CD4-positive, alpha-beta T cell treated with Interferon alpha-2 for 1 hour (primary cell): ENCODE measurements at regions not wholly inside any gene's neighbourhood (a gene's known extent, or its start where the extent isn't known, plus 50 kb on each side); places are given as distances from the start of the nearest gene placed in this dataset.

ENCODE experiments used
- DNase-seq, 2 donors: peaks; one replicate each; pipeline ENCODE4 v3.0.0-alpha.2; 2020 to 2022

DNA sequence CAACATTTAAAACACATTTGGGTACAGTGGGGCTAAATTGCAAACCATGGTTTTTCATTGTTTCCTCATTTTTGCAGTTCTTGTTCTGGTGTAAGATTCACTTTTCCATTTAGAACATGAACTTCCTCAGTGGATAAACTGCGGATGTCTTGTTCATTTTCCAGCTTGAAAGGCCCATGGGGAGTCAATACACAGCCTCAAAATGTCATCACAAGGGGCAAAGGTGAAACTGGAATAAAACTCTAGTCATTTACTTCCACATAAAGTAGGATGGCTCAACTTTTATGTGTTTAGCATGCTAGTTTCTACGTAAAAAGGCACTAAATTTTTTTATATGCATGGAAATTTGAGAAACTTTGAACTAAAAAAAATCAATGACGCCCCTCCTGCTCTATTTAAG is 718.8 kb downstream of the TLR4 start:
- DNase-seq, result no peak

DNA sequence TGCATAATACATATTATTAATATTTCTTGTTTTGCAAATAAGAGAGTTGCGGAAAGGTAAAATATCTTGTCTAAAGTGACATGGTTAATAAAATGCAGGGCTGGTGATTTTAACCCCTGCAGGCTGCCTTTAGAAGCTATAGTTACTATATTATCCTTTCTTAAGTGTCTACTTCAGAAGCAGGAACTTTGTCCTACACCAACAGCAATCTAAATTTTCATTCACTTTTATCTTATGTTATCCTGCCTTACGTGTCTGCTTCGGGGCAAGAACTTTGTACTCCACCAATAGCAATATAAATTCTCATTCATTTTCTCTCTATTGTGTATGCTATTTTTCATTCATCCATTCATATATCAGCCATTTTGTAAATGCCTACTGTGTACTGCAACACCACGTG is 719.5 kb downstream of the TLR4 start:
- DNase-seq, result no peak

DNA sequence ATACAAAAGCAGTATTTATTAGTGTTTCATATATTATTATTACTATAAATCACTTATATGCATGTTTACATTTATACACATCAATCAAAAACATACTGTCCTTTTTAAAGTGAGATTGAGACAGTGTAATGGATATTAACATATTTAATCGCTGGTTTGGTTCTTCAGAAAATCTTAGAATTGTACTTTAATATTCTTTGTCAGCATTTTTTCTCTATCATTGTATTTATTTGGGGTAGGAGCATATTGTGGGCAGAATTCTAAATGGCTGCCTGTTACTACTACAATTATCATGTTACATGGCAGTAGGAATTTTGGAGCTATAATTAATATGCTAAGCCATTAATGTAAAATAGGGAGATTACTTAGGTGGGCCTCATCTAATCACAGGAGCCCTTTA is 722.6 kb downstream of the TLR4 start:
- DNase-seq, result no peak

DNA sequence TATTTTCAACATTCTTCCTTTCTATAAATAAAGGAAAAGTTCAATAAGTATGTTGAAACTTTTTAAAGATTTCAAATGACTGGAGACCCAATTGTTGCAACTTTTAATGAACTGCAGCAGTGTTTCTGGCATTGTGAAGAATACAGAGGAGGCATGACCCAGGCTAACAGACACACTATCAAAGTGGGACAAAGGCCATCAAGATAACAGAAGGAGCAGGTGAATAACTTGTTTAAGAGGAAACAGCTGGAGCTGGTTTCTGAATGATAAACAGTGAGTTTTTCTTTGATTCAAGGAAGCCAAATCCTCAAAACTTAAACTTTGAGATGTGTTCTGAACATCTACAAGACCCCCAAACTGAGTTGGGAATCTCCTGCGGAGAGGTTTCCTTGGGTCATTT is 734.6 kb downstream of the TLR4 start:
- DNase-seq, result no peak

DNA sequence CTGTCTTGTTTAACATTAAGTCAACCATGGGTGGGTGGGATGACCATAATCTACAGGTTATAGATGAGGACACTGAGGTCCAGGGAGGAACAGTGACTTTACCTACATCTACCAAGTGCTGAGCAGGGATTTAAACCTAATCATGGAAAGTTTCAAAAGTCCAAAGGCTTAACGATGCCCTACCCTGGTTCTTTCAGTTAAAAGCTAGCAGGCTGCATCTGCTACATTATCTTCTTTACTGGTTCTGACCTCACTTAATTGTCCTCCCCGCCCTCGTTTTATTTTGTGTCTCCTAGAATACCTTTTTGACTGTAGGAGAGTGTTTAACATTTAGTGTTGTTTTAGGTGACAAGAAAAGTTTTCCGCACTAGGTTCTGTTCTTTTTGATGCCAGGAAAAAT is 735.2 kb downstream of the TLR4 start:
- no peak for DNase-seq

DNA sequence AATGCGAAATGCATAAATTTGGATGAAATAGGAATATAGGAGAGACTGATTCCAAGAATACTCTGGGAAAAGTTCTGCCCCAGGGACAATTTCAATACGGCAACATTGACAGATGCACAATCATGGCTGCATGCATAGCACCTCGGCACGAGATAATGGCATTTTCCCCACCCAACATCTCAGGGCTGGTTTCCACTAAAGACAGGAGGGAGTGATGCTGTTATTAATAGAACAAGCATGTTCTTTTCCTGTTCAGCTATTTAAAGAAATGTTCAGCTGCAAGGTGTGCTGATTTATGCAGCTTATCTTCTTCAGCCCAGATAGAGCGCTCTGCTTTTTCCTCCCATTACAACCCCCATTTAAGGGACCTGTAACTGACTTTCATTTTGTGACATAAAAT is 740.2 kb downstream of the TLR4 start:
- DNase-seq, result no peak

DNA sequence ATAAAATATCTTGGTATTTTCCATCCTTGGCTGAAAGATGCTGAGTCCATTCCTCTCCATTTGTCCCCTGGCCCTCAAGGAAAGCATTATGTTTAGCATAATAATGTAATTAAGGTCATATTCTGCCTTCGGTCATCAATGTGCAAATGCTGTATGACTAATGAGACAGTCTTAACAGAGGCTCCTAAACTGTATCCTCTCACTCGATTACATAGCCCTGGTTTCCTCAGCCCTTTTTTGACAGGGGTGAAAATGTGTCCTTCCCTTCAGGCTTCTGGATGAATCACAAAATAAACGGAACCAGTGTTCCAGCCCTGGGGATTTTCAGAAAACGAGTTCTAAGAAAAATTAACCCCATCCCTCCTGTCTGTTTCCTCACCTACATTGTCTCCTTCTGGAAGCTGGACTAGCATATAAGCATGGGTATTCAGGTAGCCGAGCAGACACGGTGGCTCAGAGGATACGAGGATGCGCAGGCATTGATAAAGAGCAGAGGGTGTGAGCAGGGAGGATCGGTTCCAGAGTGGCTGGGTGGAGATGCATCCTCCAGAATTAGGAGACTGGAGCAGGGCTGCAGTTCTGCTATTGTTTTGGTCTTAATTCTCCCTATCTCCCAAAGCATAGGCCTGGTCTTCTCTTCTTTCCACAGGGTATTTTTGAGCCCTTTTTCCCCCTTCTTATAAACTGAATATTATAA is 742.9 kb downstream of the TLR4 start:
- no peak for DNase-seq

DNA sequence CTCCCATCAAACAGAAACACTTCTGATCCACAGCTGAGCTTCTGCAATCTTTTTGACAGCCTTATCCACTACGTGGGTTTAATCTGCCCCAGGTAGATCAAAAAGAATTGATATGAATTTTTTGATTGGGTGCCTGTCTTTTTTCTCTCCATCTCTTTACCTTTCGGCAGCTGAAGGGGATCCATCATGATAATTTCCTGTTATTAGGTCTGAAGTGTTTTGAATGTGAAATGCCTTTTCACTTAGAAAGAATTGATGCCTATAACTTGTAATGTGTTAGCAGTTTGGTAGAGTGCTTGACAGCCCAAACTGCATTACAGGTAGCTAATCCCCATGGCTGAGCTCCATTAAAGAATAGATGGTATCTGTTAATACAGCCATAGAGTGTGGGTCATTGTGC is 745.4 kb downstream of the TLR4 start:
- DNase-seq, result no peak

DNA sequence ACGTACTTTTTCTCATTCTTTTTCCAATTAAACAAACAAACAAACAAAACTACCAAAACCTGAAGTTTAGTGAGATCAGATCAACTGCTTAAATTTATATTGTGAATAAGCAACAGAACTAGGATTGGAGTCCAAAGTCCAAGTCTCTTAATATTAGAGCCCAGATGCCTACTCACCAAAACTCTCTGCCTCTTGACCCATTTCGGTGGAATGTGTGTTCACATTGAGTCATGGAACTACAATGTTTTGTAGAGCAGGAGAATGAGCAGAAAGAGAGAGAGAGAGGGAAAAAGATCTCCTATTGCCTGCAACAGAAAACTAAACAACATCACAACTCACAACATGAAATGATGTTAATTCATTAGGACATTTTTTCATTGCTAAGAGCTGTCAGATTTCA is 751.1 kb downstream of the TLR4 start:
- DNase-seq, result no peak

DNA sequence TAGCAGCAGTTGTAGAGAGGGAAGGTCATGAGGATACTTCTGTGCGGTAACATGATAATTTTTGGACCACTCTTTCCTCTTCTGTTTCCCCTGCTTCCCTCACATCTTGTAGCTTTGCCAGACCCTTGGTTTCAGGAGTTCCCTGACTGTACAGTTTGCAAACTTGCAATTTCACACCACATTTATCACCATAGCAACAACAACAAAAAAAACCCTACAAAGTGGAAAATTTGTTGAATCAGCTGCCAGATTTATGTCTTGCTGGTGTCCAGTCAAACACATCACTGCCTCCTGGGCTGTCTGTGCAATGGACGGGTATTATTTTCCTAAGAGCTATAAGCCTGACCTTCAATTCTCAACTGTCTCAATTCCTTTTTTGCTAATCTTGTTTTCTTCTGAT is 751.6 kb downstream of the TLR4 start:
- DNase-seq, result no peak

DNA sequence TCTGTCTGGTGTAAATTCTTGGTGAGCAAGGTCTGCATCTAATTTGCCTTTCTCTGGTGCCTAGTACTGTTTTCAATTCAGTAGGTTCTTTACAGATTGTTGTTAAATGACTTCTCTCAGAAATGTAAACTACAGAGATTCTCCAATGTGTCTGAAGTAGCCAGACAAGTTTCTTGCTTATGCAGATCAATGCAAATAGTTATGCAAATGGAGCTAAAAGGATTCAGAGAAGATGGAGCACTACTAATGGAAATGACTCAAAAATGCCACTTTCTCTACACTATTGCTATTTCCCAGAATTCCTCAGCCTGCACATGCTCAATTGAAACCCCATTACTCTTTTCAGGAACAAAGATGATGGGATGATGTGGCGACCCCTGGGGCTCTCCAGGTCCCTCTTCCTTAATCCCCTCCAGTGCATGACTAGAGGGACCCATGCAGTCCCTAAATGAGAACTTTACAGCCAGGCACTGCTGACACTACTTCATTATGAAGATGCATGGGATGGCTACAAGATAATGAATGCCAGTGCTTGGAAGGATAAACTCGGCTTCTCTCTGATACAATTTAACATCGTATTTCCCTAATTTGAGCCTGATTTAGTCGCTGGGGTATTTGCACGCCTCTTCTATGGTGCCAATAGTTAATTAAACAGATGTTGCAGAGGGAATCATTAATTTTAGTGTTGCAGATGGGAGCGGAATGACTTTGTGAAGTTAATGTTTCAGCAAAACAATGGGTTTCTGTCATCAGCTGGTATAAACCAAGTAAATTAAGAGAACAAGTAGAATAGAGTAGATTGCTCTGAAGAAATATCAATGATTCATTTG is 753.2 kb downstream of the TLR4 start:
- no peak for DNase-seq

DNA sequence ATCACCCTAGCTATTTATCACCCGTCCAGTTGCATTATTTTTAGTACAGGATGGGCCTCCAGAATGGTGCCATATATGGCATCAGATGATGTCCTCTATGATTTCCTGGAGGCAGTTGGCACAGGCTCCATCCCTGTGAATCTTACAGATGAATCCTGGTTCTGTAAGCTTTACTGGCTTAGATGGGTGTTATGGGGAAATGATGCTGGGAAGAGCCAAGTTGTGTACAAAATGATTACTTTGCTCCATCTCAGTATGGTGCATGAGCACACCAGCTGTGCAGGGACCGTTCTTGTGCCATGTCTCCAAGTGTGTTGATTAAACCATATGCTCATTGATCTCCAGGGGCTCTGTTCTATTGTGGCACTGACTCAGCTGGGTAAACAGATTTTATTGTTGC is 755.7 kb downstream of the TLR4 start:
- no peak for DNase-seq

DNA sequence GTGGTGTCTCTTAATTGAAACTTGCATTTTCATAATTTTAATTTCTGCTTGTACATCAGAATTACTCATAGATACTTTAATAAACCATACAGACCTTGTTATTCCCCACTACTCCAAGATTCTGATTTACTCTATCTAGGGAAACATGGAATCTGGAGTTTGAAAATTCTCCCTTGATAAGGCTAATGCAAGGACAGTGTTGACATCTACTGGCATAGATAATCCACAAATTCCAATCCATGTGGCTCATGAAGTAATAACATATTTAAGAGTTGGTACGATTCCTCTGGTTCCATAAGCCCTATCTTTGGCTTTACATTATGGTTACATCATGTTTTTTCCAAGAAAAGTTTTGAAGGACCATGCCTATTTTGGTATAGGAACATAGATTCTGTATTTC is 759.2 kb downstream of the TLR4 start:
- DNase-seq, result no peak

DNA sequence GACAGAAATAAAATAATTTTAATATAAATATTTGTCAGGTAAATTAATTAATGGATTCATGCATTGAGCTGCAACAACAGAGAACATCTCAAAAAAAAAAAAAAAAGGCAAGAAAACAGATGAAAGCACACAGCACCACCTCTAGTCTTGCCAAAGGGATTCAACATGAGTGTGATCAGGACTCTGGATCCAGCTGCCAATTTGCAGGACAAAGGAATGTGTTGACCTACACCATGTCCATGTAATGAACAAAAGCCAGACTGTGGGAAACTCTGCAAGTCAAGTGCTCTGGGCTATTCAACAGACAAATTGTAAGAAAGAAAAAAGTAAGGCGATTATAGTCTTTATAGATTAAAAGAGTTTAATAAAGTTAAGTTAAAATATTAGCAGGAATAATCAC is 769.3 kb downstream of the TLR4 start:
- DNase-seq, result no peak

DNA sequence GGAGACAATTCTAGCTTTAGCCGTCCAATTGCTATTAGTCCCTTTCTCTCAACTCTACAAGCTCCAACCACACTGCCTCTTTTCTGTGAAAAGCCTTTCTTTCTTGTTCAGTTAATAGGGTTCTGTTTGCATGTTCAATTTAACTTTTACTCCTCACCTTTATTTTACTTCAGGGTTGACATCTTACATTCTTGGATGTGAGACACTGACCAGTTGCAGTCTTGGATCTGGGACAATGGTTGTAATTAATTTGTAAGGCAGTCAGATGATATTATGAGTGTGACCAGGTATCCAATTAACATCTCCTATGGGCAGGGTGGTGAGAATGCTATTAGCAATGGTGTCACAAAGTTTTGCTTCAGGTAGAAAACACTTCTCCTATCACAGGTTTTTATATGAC is 774.5 kb downstream of the TLR4 start:
- no peak for DNase-seq

DNA sequence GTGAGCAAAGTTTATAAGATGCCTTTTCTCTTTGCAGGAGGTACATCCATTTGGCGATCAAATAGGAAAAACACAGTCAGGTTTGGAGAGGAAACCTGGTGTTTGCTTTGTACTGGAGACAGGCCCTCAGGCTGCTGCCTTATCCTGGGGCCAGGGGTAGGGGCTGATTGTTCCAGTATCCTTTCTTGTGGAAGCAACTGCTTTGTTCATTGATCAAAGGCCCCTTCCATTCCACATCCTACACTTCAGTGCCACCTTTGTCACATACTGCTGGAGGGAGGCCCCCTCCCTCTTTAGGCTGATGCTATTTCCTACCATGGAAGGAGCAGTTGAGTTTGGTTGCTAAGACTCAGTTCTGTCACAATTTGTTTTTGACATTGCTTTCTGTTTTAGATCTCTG is 778.1 kb downstream of the TLR4 start:
- DNase-seq, result no peak

DNA sequence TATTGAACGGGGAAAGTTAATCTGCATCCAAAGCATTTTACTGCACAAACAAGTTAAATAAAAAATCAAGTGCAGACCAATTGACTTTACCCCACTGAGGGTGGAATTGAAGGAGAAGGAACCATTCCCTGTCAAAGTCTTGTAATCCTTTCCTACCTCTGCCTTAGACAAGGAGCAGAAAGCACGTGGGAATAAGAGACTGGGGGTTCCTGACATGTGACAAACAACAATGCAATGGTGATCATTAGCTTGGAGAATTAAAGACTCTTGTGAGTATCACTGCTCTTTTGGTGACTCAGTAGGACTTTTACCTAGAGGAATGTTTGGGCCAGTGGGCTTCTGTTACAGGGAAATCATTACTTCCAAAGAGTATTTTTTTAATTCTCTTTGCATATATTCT is 779.5 kb downstream of the TLR4 start:
- no peak for DNase-seq

DNA sequence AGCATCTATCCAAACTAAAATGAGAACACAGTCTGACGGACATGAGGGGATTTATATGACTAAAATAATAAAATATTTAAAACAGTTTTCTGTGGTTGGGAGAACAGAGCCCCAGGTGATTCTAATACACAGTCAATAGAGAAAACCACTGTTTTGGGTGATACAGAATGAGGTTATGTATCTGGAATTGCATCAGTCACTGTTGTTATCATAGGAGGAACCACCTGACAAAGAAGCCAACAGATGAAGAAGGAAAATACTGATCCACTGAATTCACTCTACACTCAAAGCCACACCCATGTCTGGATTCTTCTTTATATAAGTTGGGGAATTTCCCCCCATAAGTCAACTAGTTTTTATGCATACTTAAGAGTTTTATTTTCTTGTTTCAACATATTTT is 799.0 kb downstream of the TLR4 start:
- DNase-seq, result no peak

DNA sequence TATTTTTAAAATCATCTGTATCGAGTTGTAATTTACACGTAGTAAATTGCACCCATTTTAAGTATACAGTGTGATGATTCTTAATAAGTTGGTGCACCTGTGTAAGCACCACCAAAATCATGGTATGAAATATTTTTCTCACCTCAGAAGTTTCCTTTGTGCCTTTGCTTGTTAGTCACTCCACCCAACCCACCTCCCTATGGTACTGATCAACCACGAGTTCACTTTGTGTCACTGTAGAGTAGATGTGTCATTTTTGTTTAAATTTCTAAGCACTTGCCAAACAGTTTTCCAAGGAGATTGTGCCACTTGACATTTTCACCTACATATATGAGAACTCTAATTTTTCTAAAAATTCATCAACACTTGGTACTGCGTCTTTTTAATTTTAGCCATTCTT is 806.5 kb downstream of the TLR4 start:
- DNase-seq, result no peak

DNA sequence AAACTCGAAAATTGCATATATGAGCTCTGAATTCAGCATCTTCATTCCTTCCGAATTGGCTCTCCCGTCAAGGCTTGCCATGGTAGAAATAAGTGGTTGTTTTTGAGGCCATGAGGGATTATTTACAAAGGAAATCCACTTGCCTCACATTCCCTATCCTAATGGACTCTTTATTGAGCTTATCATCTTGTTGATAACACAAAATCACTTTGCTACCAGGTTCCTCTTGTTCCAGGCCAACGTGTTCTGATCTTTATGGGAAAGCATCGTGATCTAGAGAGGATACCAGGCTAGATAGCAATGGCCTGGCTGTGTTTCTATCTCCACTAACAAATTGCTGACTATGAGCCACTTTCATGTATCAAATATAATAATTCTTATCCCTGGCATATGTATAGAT is 811.7 kb downstream of the TLR4 start:
- no peak for DNase-seq

DNA sequence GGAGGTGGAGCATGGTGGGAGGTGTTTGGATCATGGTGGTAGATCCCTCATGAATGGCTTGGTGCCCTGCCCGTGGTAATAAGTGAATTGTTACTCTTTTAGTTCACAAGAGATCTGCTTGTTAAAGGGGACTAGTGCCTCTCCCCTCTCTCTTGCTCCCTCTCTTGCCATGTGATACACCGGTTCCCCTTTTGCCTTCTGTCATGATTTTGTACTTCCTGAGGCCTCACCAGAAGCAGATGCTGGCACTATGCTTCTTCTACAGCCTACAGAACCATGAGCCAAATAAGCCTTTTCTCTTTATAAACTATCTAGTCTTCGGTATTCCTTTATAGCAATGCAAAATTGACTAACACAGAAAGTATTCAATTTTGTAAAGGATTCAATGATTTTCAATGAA is 817.1 kb downstream of the TLR4 start:
- DNase-seq, result no peak

DNA sequence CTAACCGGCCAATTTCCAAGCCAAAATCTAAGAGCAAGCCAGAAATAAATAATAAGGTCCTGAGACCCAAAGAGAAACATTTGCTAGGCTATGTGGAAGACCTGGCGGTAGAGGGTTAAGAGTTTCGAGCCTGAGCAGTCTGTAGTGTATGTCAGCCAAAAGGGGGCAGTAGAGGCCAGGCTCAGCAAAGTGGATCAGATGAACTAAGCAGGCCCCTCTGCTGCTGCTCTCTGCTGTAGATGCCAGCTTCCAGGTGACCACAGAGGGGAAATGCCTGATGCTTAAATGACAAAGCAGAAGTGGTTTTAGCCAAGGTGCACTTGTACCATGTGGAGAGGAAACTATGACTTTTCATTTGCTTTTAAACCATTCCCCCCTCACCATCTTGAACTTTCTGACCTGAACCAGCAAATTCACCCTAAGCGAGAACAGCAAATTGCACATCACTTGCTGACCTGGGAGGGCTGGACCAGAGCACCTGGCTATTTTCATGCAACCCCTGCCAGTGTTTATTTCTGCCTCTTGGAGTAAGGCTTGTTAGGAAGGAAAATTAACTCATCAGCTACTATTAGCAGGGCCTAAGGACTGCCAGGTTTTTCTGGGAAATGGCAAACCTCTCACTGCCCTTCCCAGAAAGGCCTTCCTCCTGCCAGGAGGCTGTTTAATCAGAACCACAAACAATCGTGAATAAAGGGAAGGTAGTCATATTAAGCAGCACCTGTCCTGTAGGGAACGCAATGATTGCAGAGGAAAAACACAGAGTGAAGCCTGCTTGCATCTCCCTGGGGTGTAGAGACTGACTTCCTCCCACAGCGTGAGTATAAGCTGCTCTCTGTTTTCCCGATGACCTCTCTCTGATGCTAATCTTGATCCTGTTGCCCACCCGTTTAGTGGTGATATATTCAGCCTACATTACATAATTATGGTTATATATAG is 818.2 kb downstream of the TLR4 start:
- DNase-seq, result no peak

DNA sequence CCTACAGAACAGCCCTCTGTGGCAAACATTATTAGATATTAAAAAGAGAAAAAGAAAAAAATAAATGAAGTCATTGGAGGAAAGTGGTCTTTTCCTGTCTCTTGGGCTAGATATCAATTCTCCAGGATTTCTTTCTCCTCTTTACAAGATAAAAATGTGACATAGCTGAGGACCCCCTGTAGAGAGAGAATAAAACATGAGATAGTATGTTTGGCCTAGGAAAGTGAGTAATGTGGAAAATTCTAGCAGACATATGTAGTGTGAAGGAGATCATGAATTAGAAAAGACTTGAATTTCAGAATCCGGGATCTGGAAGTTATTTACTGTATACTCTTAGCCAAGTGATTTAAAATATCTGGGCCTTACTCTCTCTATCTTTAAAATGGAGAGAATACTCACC is 823.1 kb downstream of the TLR4 start:
- DNase-seq, result no peak

DNA sequence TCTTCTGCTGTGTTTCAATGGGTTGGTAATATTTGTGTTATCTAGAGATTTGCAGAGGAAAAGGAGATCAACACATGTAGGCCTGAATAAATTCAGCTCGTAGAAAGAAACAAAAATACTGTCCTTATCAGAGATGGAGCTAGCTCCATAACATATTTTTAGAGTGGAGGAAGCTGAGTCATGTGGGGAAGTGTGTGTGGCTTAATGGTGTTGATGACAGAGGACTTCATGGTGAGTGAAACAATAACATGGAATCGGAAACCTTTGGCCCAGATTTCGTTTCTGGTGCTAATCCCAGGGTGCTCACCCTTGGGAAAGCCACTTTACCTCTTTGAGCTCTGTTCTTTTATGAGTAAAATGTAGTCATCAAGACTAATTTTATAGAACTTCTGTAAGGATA is 825.0 kb downstream of the TLR4 start:
- no peak for DNase-seq
